CD4-positive, CD25-positive, alpha-beta regulatory T cell (primary cell): ENCODE measurements at regions not wholly inside any gene's neighbourhood (a gene's known extent, or its start where the extent isn't known, plus 50 kb on each side); places are given as distances from the start of the nearest gene placed in this dataset.
"Not testable (repeated sequence)": the region's sequence is repeated elsewhere in the genome, so short reads cannot be mapped to it uniquely, and the experiment has no call there.

Experiments
- ATAC-seq, 2 donors: fragments of 150-1000 bp; cut with Tn5 transposase; one replicate each; pipeline ENCODE4 v1.10.0; 2021; ENCODE audit warnings: low read depth in 2 of 2, moderate number of reproducible peaks in 2 of 2, moderate library complexity in 1 of 2
- DNase-seq, 3 donors: peaks; one replicate each; pipeline versions ENCODE4 v3.0.0 to v3.0.0-alpha.2; 2012 to 2022; ENCODE audit warnings: mixed read lengths in 1 of 3
- H3K27ac ChIP-seq: one replicate; pipeline ENCODE4 v1.7.0; 2013; ENCODE audit warnings: mild to moderate bottlenecking, low read length; ENCODE audit not compliant: insufficient read depth, poor library complexity, severe bottlenecking
- H3K27me3 ChIP-seq: one replicate; pipeline ENCODE4 v1.7.0; 2013; ENCODE audit warnings: low read length; ENCODE audit not compliant: control insufficient read depth, insufficient read depth
- H3K36me3 ChIP-seq: one replicate; pipeline ENCODE4 v1.7.0; 2013; ENCODE audit warnings: mild to moderate bottlenecking, low read length, moderate library complexity; ENCODE audit not compliant: control insufficient read depth, insufficient read depth
- H3K4me1 ChIP-seq: 2 replicates; pipeline ENCODE4 v1.7.0; 2013; ENCODE audit warnings: mild to moderate bottlenecking, low read length; ENCODE audit not compliant: insufficient read depth, control insufficient read depth, poor library complexity, severe bottlenecking
- H3K4me3 ChIP-seq: one replicate; pipeline ENCODE4 v1.7.0; 2013; ENCODE audit warnings: low read depth, mild to moderate bottlenecking, low read length, moderate library complexity
- H3K9me3 ChIP-seq, 2 experiments: 1 replicate in 1 of 2; 2 replicates in 1 of 2; pipeline ENCODE4 v1.7.0; 2013; ENCODE audit warnings: low read length in 2 of 2, mild to moderate bottlenecking in 1 of 2, moderate library complexity in 1 of 2; ENCODE audit not compliant: control insufficient read depth in 2 of 2
- H3K27ac Mint-ChIP-seq, 3 donors: one replicate each; pipeline ENCODE4 v1.8.0; 2020 to 2022; ENCODE audit warnings: mild to moderate bottlenecking in 3 of 3, mixed read lengths in 3 of 3, moderate library complexity in 2 of 3
- H3K27me3 Mint-ChIP-seq: one replicate; pipeline ENCODE4 v1.8.0; 2022; ENCODE audit warnings: mild to moderate bottlenecking, mixed read lengths
- H3K36me3 Mint-ChIP-seq: one replicate; pipeline ENCODE4 v1.8.0; 2020; ENCODE audit warnings: mixed read lengths
- H3K4me1 Mint-ChIP-seq, 4 donors: one replicate each; pipeline ENCODE4 v1.8.0; 2020 to 2022; ENCODE audit warnings: mixed read lengths in 4 of 4, mild to moderate bottlenecking in 1 of 4
- H3K4me3 Mint-ChIP-seq, 4 donors: one replicate each; pipeline ENCODE4 v1.8.0; 2020 to 2022; ENCODE audit warnings: mild to moderate bottlenecking in 4 of 4, mixed read lengths in 4 of 4, moderate library complexity in 3 of 4
- H3K9me3 Mint-ChIP-seq, 7 donors: one replicate each; pipeline ENCODE4 v1.8.0; 2020 to 2022; ENCODE audit warnings: mixed read lengths in 7 of 7, mild to moderate bottlenecking in 3 of 7, moderate library complexity in 2 of 7

GRCh38 chr6:27854421-27854820 is 57.8 kb downstream of the OR2B2 start:
- Mint-ChIP-seq H3K36me3 (no peaks in the 10 kb centered on the region), H3K9me3 (no peaks in the 10 kb centered on the region), H3K4me1 (no peaks in the 10 kb centered on the region), H3K4me3 (no peak overlapping the region), H3K27me3 (peaks cover 8% of the 10 kb centered on the region), H3K27ac (no peak overlapping the region)
- H3K4me3 ChIP-seq: no peak overlapping the region
- H3K9me3 ChIP-seq: no peaks in the 10 kb centered on the region
- no peaks in the 10 kb centered on the region for H3K4me1 ChIP-seq
- ATAC-seq (no peak), DNase-seq (no peak)
- H3K36me3 ChIP-seq: no peaks in the 10 kb centered on the region
- no peak overlapping the region for H3K27ac ChIP-seq
- H3K27me3 ChIP-seq: no peaks in the 10 kb centered on the region

- H3K27me3 ChIP-seq: no peaks in the 10 kb centered on the region
- Mint-ChIP-seq H3K4me1 (no peaks in the 10 kb centered on the region), H3K27me3 (peaks cover 8% of the 10 kb centered on the region), H3K4me3 (no peak overlapping the region), H3K36me3 (no peaks in the 10 kb centered on the region), H3K9me3 (no peaks in the 10 kb centered on the region), H3K27ac (no peak overlapping the region)
- no peak overlapping the region for H3K4me3 ChIP-seq
- no peaks in the 10 kb centered on the region for H3K36me3 ChIP-seq
- DNase-seq: no peak
- ATAC-seq: no peak
- H3K4me1 ChIP-seq: no peaks in the 10 kb centered on the region
- H3K9me3 ChIP-seq: no peaks in the 10 kb centered on the region
- no peak overlapping the region for H3K27ac ChIP-seq
Measured at GRCh38 chr6:27851440-27851839, 60.8 kb downstream of the OR2B2 start.

- not testable (repeated sequence) for H3K36me3 Mint-ChIP-seq, H3K27me3 ChIP-seq, H3K4me3 ChIP-seq, H3K4me1 ChIP-seq, H3K4me3 Mint-ChIP-seq, H3K9me3 Mint-ChIP-seq, H3K27me3 Mint-ChIP-seq, H3K9me3 ChIP-seq, H3K36me3 ChIP-seq, H3K4me1 Mint-ChIP-seq, DNase-seq, H3K27ac Mint-ChIP-seq, H3K27ac ChIP-seq, ATAC-seq
Measured at GRCh38 chr6:27849001-27849400, 63.2 kb downstream of the OR2B2 start.

GRCh38 chr6:27847706-27848105 is 64.5 kb downstream of the OR2B2 start:
- no peaks in the 10 kb centered on the region for H3K27me3 ChIP-seq
- no peaks in the 10 kb centered on the region for H3K9me3 Mint-ChIP-seq
- no peak overlapping the region for H3K27ac ChIP-seq
- H3K4me3 ChIP-seq: no peak overlapping the region
- ATAC-seq (no peak), DNase-seq (no peak)
- H3K27me3 Mint-ChIP-seq: peaks cover 8% of the 10 kb centered on the region
- H3K4me3 Mint-ChIP-seq: no peak overlapping the region
- no peaks in the 10 kb centered on the region for H3K4me1 Mint-ChIP-seq
- H3K36me3 ChIP-seq: no peaks in the 10 kb centered on the region
- H3K9me3 ChIP-seq: no peaks in the 10 kb centered on the region
- no peak overlapping the region for H3K27ac Mint-ChIP-seq
- H3K4me1 ChIP-seq: no peaks in the 10 kb centered on the region
- peaks cover 3% of the 10 kb centered on the region for H3K36me3 Mint-ChIP-seq

- H3K36me3 ChIP-seq: no peaks in the 10 kb centered on the region
- Mint-ChIP-seq H3K27ac (no peak overlapping the region), H3K4me1 (peaks cover 0 to 11% (median 9%) of the 10 kb centered on the region in 4 donors), H3K4me3 (no peak overlapping the region), H3K36me3 (peaks cover 3% of the 10 kb centered on the region), H3K27me3 (no peaks in the 10 kb centered on the region), H3K9me3 (no peaks in the 10 kb centered on the region)
- H3K27me3 ChIP-seq: no peaks in the 10 kb centered on the region
- H3K27ac ChIP-seq: no peak overlapping the region
- no peaks in the 10 kb centered on the region for H3K9me3 ChIP-seq
- peaks cover 40% of the 10 kb centered on the region for H3K4me1 ChIP-seq
- no peak for DNase-seq
- no peak for ATAC-seq
- H3K4me3 ChIP-seq: no peak overlapping the region
Measured at GRCh38 chr6:27840572-27840971, 71.6 kb downstream of the OR2B2 start.

- Histone ChIP-seq H3K27ac (peak overlapping the region; percentile 98), H3K4me3 (peak overlapping the region; percentile 98), H3K36me3 (no peaks in the 10 kb centered on the region), H3K9me3 (no peaks in the 10 kb centered on the region), H3K4me1 (peaks cover 40% of the 10 kb centered on the region), H3K27me3 (no peaks in the 10 kb centered on the region)
- no peaks in the 10 kb centered on the region for H3K9me3 Mint-ChIP-seq
- no peak for ATAC-seq
- H3K27ac Mint-ChIP-seq: peak overlapping the region in 1 of 3 donors; percentile 88
- peak in 2 of 3 donors; percentile 37 to 73 for DNase-seq
- H3K27me3 Mint-ChIP-seq: no peaks in the 10 kb centered on the region
- no peak overlapping the region for H3K4me3 Mint-ChIP-seq
- H3K36me3 Mint-ChIP-seq: peaks cover 3% of the 10 kb centered on the region
- H3K4me1 Mint-ChIP-seq: peaks cover 4 to 15% (median 13%) of the 10 kb centered on the region in 4 donors
Measured at GRCh38 chr6:27839626-27840475, 72.3 kb downstream of the OR2B2 start.

GRCh38 chr6:27838945-27839625 is 73.1 kb downstream of the OR2B2 start:
- Histone ChIP-seq H3K9me3 (no peaks in the 10 kb centered on the region), H3K4me1 (peaks cover 40% of the 10 kb centered on the region), H3K36me3 (no peaks in the 10 kb centered on the region), H3K4me3 (peak overlapping the region; percentile 98), H3K27me3 (no peaks in the 10 kb centered on the region), H3K27ac (peak overlapping the region; percentile 98)
- peaks cover 5 to 19% (median 15%) of the 10 kb centered on the region in 4 donors for H3K4me1 Mint-ChIP-seq
- H3K27me3 Mint-ChIP-seq: no peaks in the 10 kb centered on the region
- H3K9me3 Mint-ChIP-seq: peaks cover 0 to 1% (median 0%) of the 10 kb centered on the region in 7 donors
- peak overlapping the region in 1 of 3 donors; percentile 88 for H3K27ac Mint-ChIP-seq
- H3K4me3 Mint-ChIP-seq: no peak overlapping the region
- peaks cover 3% of the 10 kb centered on the region for H3K36me3 Mint-ChIP-seq
- ATAC-seq (no peak), DNase-seq (peak in 2 of 3 donors; percentile 31 to 63)
